OCI-LY3 (cell line): ENCODE measurements at regions not wholly inside any gene's neighbourhood (a gene's known extent, or its start where the extent isn't known, plus 50 kb on each side); places are given as distances from the start of the nearest gene placed in this dataset.

Source experiments
- CTCF ChIP-seq: fragments of 200-600, 300-600 bp; sonication (generic); IDR thresholded peaks from 2 replicates; pipeline ENCODE4 v1.5.1; 2014; ENCODE audit warnings: antibody characterized with exemption, low read length, low read depth
- EZH2phosphoT487 ChIP-seq: fragments of 200-600 bp; shearing (Covaris generic); IDR thresholded peaks from 2 replicates; pipeline ENCODE4 v1.6.1; 2018; ENCODE audit warnings: antibody characterized with exemption, mixed run types, low read depth

DNA sequence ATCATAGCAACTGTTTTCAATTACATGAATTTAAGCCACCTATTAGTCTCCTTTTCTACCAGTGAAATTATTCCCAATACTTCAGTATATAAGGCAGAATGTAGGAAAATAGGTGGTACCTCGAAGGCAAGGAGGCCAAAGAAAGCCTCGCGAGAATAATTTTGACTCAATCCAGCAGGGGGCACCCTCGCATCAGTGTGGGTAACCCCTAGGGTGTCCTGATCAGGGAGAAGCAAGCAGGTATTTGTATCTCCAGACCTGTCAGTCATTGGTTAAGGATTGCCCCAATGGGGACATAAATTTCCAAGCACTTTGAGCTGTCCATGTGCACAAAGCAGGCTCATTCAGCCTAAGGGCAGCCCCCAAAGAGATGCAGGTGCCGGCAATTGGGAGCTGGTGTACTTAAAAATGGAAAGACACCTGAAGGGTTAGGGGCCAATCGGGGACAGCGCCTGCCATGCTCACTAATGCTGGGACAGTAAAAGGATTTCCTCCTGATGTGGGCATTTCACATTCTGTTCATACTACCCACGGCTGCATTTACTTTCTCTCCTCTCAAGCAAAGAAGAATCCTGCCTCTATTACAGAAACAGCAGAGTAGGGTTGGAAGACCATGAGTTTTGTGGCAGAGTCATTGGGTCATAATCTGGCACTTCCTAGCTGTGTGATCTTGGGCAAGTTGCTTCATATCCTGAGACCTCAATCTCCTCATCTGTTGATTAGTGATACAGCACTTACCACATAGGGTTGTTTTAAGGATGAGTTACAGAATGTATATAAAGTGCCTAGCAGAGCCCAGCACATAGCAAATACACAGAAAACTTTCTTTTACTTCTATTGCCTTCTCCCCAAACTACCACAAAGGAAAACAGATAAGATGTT is 136.1 kb downstream of the ICOS start:
- TF ChIP-seq CTCF (peak; percentile 81), EZH2phosphoT487 (no peak)
